H1 (cell line): ENCODE measurements at regions not wholly inside any gene's neighbourhood (a gene's known extent, or its start where the extent isn't known, plus 50 kb on each side); places are given as distances from the start of the nearest gene placed in this dataset.

ENCODE experiments used
- ASH2L ChIP-seq: fragments of 200-600, 300-600 bp; sonication (generic); IDR thresholded peaks from one replicate; pipeline ENCODE4 v1.7.1; 2017; ENCODE audit warnings: low read length
- CREB1 ChIP-seq: IDR thresholded peaks from 2 replicates; pipeline ENCODE4 v1.6.1; 2012; ENCODE audit warnings: inconsistent platforms
- EP300 ChIP-seq, 2 experiments: IDR thresholded peaks; 1 replicate in 1 of 2; 2 replicates in 1 of 2; pipeline ENCODE4 v1.6.1; 2011 to 2012; ENCODE audit warnings: low read depth in 2 of 2, low read length in 2 of 2, mild to moderate bottlenecking in 2 of 2, borderline replicate concordance in 1 of 2, inconsistent platforms in 1 of 2, moderate library complexity in 1 of 2
- HDAC2 ChIP-seq, 2 experiments: fragments of 300-600 bp in 1 of 2; sonication (generic) in 1 of 2; IDR thresholded peaks; 2 replicates each; pipeline ENCODE4 v1.6.1; 2011 to 2012; ENCODE audit warnings: low read depth in 2 of 2, low read length in 2 of 2, mild to moderate bottlenecking in 2 of 2, moderate library complexity in 2 of 2, borderline replicate concordance in 1 of 2, inconsistent platforms in 1 of 2
- KDM5A ChIP-seq: fragments of 200-600 bp; IDR thresholded peaks from 2 replicates; pipeline ENCODE4 v1.7.1; 2012; ENCODE audit warnings: mild to moderate bottlenecking, low read length, inconsistent platforms, mixed read lengths
- POLR2A ChIP-seq, 2 experiments: IDR thresholded peaks; 1 replicate in 1 of 2; 2 replicates in 1 of 2; pipeline ENCODE4 v1.6.1; 2011; ENCODE audit warnings: low read depth in 2 of 2, low read length in 2 of 2, mild to moderate bottlenecking in 2 of 2; ENCODE audit errors: control extremely low read depth in 1 of 2
- POLR2AphosphoS5 ChIP-seq: IDR thresholded peaks from 2 replicates; pipeline ENCODE4 v1.6.1; 2011; ENCODE audit warnings: low read depth, low read length
- RAD21 ChIP-seq, 2 experiments: IDR thresholded peaks in 1 of 2; conservative IDR thresholded peaks in 1 of 2; 2 replicates each; pipeline ENCODE4 v1.6.1; 2011; ENCODE audit warnings: low read depth in 2 of 2, low read length in 2 of 2, improper control_type of control experiment in 1 of 2, inconsistent platforms in 1 of 2, mild to moderate bottlenecking in 1 of 2, moderate library complexity in 1 of 2
- RFX5 ChIP-seq: IDR thresholded peaks from 2 replicates; pipeline ENCODE4 v1.6.1; 2011; ENCODE audit warnings: low read depth, low read length, improper control_type of control experiment, borderline replicate concordance
- RXRA ChIP-seq: IDR thresholded peaks from 2 replicates; pipeline ENCODE4 v1.6.1; 2011; ENCODE audit warnings: low read depth, mild to moderate bottlenecking, low read length, moderate library complexity; ENCODE audit not compliant: insufficient read depth
- TF ChIP-seq, protein P1 (sequence below), 3 experiments: IDR thresholded peaks; 1 replicate in 2 of 3; 2 replicates in 1 of 3; pipeline versions ENCODE4 v1.5.1 to v1.6.1; 2011; ENCODE audit warnings: low read length in 3 of 3, mild to moderate bottlenecking in 3 of 3, inconsistent platforms in 2 of 3, low read depth in 1 of 3, moderate library complexity in 1 of 3; ENCODE audit not compliant: insufficient read depth in 1 of 3; ENCODE audit errors: control extremely low read depth in 1 of 3
- TF ChIP-seq, protein P2 (sequence below): IDR thresholded peaks from 2 replicates; pipeline ENCODE4 v1.6.1; 2011; ENCODE audit warnings: low read length, improper control_type of control experiment

DNA sequence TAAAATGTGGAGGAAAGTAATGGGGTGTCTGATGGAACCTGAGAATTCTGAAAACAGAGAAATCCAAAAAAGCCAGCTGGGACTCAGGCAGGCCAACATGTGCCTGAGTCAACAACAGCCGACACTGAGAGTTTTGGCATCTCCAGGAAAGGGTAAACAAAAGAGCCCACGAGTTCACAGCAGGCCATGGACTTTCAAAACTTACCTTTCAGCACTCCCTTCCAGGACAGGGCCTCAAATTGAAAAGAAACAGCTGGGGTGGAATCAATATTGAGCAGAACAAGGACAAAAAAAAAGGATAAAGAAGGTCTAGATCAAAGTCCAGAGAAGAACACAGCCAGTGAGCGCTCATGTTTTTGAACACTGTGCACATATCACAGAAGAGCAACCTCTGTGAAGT, 735.4 kb upstream of the GRM7 start:
- TF ChIP-seq POLR2AphosphoS5, result no peak
- TF ChIP-seq, protein P1, sequence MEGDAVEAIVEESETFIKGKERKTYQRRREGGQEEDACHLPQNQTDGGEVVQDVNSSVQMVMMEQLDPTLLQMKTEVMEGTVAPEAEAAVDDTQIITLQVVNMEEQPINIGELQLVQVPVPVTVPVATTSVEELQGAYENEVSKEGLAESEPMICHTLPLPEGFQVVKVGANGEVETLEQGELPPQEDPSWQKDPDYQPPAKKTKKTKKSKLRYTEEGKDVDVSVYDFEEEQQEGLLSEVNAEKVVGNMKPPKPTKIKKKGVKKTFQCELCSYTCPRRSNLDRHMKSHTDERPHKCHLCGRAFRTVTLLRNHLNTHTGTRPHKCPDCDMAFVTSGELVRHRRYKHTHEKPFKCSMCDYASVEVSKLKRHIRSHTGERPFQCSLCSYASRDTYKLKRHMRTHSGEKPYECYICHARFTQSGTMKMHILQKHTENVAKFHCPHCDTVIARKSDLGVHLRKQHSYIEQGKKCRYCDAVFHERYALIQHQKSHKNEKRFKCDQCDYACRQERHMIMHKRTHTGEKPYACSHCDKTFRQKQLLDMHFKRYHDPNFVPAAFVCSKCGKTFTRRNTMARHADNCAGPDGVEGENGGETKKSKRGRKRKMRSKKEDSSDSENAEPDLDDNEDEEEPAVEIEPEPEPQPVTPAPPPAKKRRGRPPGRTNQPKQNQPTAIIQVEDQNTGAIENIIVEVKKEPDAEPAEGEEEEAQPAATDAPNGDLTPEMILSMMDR (IDR thresholded peaks at IDR 0.05; ENCODE audit: control extremely low read depth in 1 of 3, insufficient read depth in 1 of 3, low read depth in 1 of 3, low read length in 3 of 3), result no peak
- TF ChIP-seq, protein P2, sequence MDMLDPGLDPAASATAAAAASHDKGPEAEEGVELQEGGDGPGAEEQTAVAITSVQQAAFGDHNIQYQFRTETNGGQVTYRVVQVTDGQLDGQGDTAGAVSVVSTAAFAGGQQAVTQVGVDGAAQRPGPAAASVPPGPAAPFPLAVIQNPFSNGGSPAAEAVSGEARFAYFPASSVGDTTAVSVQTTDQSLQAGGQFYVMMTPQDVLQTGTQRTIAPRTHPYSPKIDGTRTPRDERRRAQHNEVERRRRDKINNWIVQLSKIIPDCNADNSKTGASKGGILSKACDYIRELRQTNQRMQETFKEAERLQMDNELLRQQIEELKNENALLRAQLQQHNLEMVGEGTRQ, result no peak
- no peak for TF ChIP-seq EP300 (IDR thresholded peaks at IDR 0.05; ENCODE audit: borderline replicate concordance in 1 of 2, low read depth in 2 of 2, low read length in 2 of 2)
- 0 out of 4 replicates have a peak, but pooled peaks of 1 of the 2 experiments have one; percentile 8 for TF ChIP-seq RAD21 (IDR thresholded peaks at IDR 0.05 in 1 of 2, conservative IDR thresholded peaks at IDR 0.05 in 1 of 2; ENCODE audit: low read depth in 2 of 2, low read length in 2 of 2)
- no peak for TF ChIP-seq ASH2L
- no peak for TF ChIP-seq POLR2A (IDR thresholded peaks at IDR 0.05; ENCODE audit: control extremely low read depth in 1 of 2, low read depth in 2 of 2, low read length in 2 of 2)
- no peak for TF ChIP-seq KDM5A
- TF ChIP-seq RFX5, result no peak
- TF ChIP-seq RXRA, result no peak
- no peak for TF ChIP-seq CREB1
- TF ChIP-seq HDAC2 (IDR thresholded peaks at IDR 0.05; ENCODE audit: borderline replicate concordance in 1 of 2, low read depth in 2 of 2, low read length in 2 of 2), result 0 out of 4 replicates have a peak, but pooled peaks of 1 of the 2 experiments have one; percentile 49
